Adrenal gland (tissue), 9 donors: ENCODE measurements at regions not wholly inside any gene's neighbourhood (a gene's known extent, or its start where the extent isn't known, plus 50 kb on each side); places are given as distances from the start of the nearest gene placed in this dataset.
"Not testable (repeated sequence)": the region's sequence is repeated elsewhere in the genome, so short reads cannot be mapped to it uniquely, and the experiment has no call there.

Experiments
- DNase-seq, 7 donors: peaks; one replicate each; pipeline ENCODE4 v3.0.0-alpha.2; 2019 to 2020
- H3K27ac ChIP-seq, 5 donors: fragments of 200-600 bp; sonication (generic) in 4 of 5; 1 replicate in 3 of 5; 2 replicates in 2 of 5; pipeline versions ENCODE4 v1.5.1 to v1.8.0; 2016 to 2020; ENCODE audit warnings: mild to moderate bottlenecking in 1 of 5
- H3K27me3 ChIP-seq: fragments of 200-600 bp; 2 replicates; pipeline ENCODE4 v1.8.0; 2021
- H3K36me3 ChIP-seq, 2 donors: fragments of 200-600 bp; replicated peaks in 1 of 2; 1 replicate in 1 of 2; 2 replicates in 1 of 2; pipeline versions ENCODE4 v1.5.1 to v1.8.0; 2018 to 2022
- H3K4me1 ChIP-seq, 2 donors: fragments of 200-600 bp; replicated peaks in 1 of 2; 1 replicate in 1 of 2; 2 replicates in 1 of 2; pipeline versions ENCODE4 v1.5.1 to v1.8.0; 2018 to 2021
- H3K4me3 ChIP-seq, 4 donors: fragments of 200-600 bp; sonication (generic) in 3 of 4; one replicate each; pipeline ENCODE4 v1.5.1; 2016 to 2018
- H3K9me3 ChIP-seq, 3 donors: fragments of 200-600 bp; sonication (generic) in 1 of 3; replicated peaks in 1 of 3; 1 replicate in 2 of 3; 2 replicates in 1 of 3; pipeline versions ENCODE4 v1.5.1 to v1.8.0; 2016 to 2021
- CTCF ChIP-seq, 6 experiments: fragments of 450-650 bp in 4 of 6; fragments of 200-600 bp in 2 of 6; sonication (generic) in 1 of 6; IDR thresholded peaks; 1 replicate in 5 of 6; 2 replicates in 1 of 6; pipeline versions ENCODE4 v1.5.1 to v1.8.0; 2016 to 2021; ENCODE audit warnings: antibody characterized with exemption in 6 of 6, mild to moderate bottlenecking in 2 of 6, moderate library complexity in 1 of 6
- POLR2A ChIP-seq, 2 donors: fragments of 450-650 bp; IDR thresholded peaks; one replicate each; pipeline ENCODE4 v1.6.1; 2017; ENCODE audit warnings: antibody characterized with exemption in 2 of 2, mild to moderate bottlenecking in 2 of 2, moderate library complexity in 1 of 2
- WGBS, 4 donors: extraction: QIAGEN DNeasy Blood & Tissue Kit in 2 of 4; methylation state at CpG; one replicate each; pipeline versions ENCODE4 v1.1.5 to v1.1.7; 2013 to 2017; 5-methylcytosine and 5-hydroxymethylcytosine counted together
- intact Hi-C, 2 donors: fragments of 100-400 bp; cut with DNase I; formaldehyde crosslinking; loops; one replicate each; pipeline versions ENCODE4 v1.14.1 to v1.15.0; 2022 to 2023
- donor health status: healthy with polysubstance abuse.
- donor health status: Bipolar disorder and iron deficiency.
- donor health status: DM: yes; HTN: yes; CAD: no.
- donor health status: DM: no; HTN: no; CAD: no.
- donor health status: DM: no; HTN: no; CAD: no.

DNA sequence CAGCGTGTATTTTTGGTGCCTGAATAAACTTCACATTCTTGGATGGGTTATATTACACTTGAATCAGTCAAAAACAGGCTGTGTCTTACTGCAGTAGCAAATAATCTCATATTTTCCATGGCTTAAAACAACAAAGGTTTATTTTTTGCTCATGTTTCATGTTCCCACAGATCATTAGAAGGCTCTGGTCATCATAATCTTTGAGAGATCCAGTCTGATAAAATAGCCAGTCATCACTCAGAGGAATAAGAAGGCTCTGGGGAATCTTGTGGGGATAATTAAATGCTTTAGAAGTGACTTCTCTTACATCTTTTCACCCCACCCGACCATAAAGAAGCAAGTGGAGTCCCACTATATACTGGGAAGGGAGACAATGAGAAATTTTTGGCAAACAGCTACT lies 417.7 kb downstream of the PSAT1 start:
- Histone ChIP-seq H3K9me3 (no peaks in the 10 kb centered on the region), H3K27me3 (no peaks in the 10 kb centered on the region), H3K4me1 (no peaks in the 10 kb centered on the region), H3K27ac (no peak overlapping the region), H3K36me3 (no peaks in the 10 kb centered on the region), H3K4me3 (no peak overlapping the region)
- WGBS, 4 donors: 43 to 48% (median 46%) methylated on average over 2 of the region's 2 CpGs
- TF ChIP-seq POLR2A (IDR thresholded peaks at IDR 0.05): no peak
- TF ChIP-seq CTCF (IDR thresholded peaks at IDR 0.05): no peak
- intact Hi-C loops: no loop called here
- DNase-seq: no peak

DNA sequence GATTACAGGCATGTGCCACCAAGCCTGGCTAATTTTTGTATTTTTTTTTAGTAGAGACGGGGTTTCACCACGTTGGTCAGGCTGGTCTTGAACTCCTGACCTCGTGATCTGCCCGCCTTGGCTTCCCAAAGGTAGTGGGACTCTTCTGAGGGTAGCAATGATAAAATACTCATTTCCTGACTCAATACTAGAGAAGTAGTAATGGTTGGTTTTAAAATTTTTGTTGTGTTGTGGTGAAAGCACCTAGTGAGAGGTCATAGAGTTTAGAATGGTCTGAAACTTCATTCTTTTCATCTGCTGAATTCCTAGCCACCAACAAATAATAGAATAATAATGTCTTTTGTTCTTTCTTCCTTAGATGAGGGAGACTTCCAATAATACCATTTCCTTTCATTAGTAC lies 422.1 kb downstream of the PSAT1 start:
- H3K27me3 ChIP-seq, H3K36me3 ChIP-seq, H3K27ac ChIP-seq, intact Hi-C loops, DNase-seq, H3K4me3 ChIP-seq, H3K9me3 ChIP-seq, H3K4me1 ChIP-seq: not testable (repeated sequence)
- WGBS, 4 donors: 71 to 82% (median 78%) methylated on average over 4 of the region's 4 CpGs

DNA sequence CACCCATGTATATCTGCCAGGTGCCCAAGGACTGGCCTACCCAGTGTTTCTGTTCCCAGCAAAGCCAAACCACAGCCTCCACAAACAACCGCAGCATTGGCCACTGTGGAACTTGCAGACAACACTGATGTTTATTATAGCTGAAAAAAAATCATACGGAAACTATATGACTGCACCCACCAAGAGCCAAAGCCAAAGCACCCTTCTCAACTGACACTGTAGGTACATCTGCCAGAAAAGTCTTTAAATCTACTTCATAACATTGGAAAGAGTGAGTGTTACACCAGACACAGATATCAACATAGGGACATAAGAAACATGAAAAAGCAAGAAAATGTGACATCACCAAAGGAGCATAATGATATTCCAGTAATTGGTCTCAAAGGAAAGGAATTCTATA lies 428.0 kb downstream of the PSAT1 start:
- no peaks in the 10 kb centered on the region for H3K4me1 ChIP-seq
- 84 to 100% (median 84%) methylated on average over 2 of the region's 2 CpGs for WGBS, 4 donors
- TF ChIP-seq POLR2A (IDR thresholded peaks at IDR 0.05) (no peak), CTCF (IDR thresholded peaks at IDR 0.05) (no peak)
- no peaks in the 10 kb centered on the region for H3K27me3 ChIP-seq
- intact Hi-C loops: no loop called here
- H3K4me3 ChIP-seq: no peak overlapping the region
- DNase-seq: no peak
- H3K36me3 ChIP-seq: no peaks in the 10 kb centered on the region
- no peak overlapping the region for H3K27ac ChIP-seq
- H3K9me3 ChIP-seq: no peaks in the 10 kb centered on the region

GRCh38 chr9:78725503-78725902 lies 428.6 kb downstream of the PSAT1 start:
- H3K4me3 ChIP-seq: no peak overlapping the region
- no peaks in the 10 kb centered on the region for H3K27me3 ChIP-seq
- WGBS, 4 donors: 83 to 97% (median 91%) methylated on average over 1 of the region's 1 CpG
- TF ChIP-seq POLR2A (IDR thresholded peaks at IDR 0.05) (no peak), CTCF (IDR thresholded peaks at IDR 0.05) (no peak)
- DNase-seq: no peak
- no peaks in the 10 kb centered on the region for H3K9me3 ChIP-seq
- no peaks in the 10 kb centered on the region for H3K36me3 ChIP-seq
- intact Hi-C loops: no loop called here
- no peak overlapping the region for H3K27ac ChIP-seq
- no peaks in the 10 kb centered on the region for H3K4me1 ChIP-seq

DNA sequence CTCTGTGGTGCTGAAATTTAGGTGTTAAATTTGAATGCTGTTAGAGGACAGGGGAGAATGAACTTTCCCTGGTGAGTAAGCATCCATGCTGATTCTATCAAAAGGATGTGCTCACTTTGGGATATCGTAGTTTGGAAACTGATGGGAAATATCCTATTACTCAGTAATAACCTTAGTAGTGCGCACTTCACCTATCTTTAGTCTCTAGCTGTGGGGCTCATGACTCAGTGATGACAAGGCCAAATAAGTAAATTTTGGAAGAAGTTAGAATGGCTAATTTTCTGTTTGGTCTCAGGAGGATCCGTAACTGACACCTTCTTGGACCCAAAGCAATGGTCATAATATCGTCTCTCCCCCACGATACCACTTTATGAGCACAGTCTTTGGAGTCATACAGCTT lies 448.4 kb downstream of the PSAT1 start:
- Histone ChIP-seq H3K4me3 (no peak overlapping the region), H3K27me3 (no peaks in the 10 kb centered on the region), H3K27ac (no peak overlapping the region), H3K36me3 (no peaks in the 10 kb centered on the region), H3K9me3 (no peaks in the 10 kb centered on the region), H3K4me1 (no peaks in the 10 kb centered on the region)
- no peak for DNase-seq
- intact Hi-C loops: no loop called here
- 65 to 74% (median 71%) methylated on average over 5 of the region's 5 CpGs for WGBS, 4 donors
- TF ChIP-seq POLR2A (IDR thresholded peaks at IDR 0.05) (no peak), CTCF (IDR thresholded peaks at IDR 0.05) (no peak)
